Fibroblast of the aortic adventitia (primary cell): ENCODE measurements at regions not wholly inside any gene's neighbourhood (a gene's known extent, or its start where the extent isn't known, plus 50 kb on each side); places are given as distances from the start of the nearest gene placed in this dataset.
A peak's percentile ranks its signal among the peaks of the same experiment; 100 is the strongest.

Source experiments
- DNase-seq: peaks from one replicate; pipeline ENCODE4 v3.0.0-alpha.2; 2010; ENCODE audit warnings: low read depth
- H3K4me3 ChIP-seq: 2 replicates; pipeline ENCODE4 v1.5.1; 2011; ENCODE audit warnings: low read depth, mild to moderate bottlenecking, control low read depth, low read length, moderate library complexity
- CTCF ChIP-seq: IDR thresholded peaks from 2 replicates; pipeline ENCODE4 v1.5.1; 2011; ENCODE audit warnings: mild to moderate bottlenecking, low read length, control low read depth, inconsistent platforms; ENCODE audit not compliant: insufficient read depth

GRCh38 chr7:68458010-68458908 is 1140.0 kb upstream of the AUTS2 start:
- no peak overlapping the region for H3K4me3 ChIP-seq
- TF ChIP-seq CTCF = no peak
- no peak for DNase-seq

- H3K4me3 ChIP-seq = no peak overlapping the region
- TF ChIP-seq CTCF = no peak
- peak; percentile 39 for DNase-seq
Observed at GRCh38 chr7:68461430-68461829, 1136.8 kb upstream of the AUTS2 start.

GRCh38 chr7:68470836-68471435 is 1127.3 kb upstream of the AUTS2 start:
- H3K4me3 ChIP-seq = no peak overlapping the region
- TF ChIP-seq CTCF = no peak
- DNase-seq = no peak

- H3K4me3 ChIP-seq = no peak overlapping the region
- DNase-seq = no peak
- no peak for TF ChIP-seq CTCF
Observed at GRCh38 chr7:68472688-68473087, 1125.6 kb upstream of the AUTS2 start.

- DNase-seq = no peak
- no peak overlapping the region for H3K4me3 ChIP-seq
- no peak for TF ChIP-seq CTCF
Observed at GRCh38 chr7:68474661-68475216, 1123.5 kb upstream of the AUTS2 start.

- no peak for TF ChIP-seq CTCF
- H3K4me3 ChIP-seq = no peak overlapping the region
Observed at GRCh38 chr7:68476966-68477365, 1121.3 kb upstream of the AUTS2 start.

More at GRCh38 chr7:68476966-68477365, 1121.3 kb upstream of the AUTS2 start:
- DNase-seq = no peak
